ENCODE measurements at regions not wholly inside any gene's neighbourhood (a gene's known extent, or its start where the extent isn't known, plus 50 kb on each side); places are given as distances from the start of the nearest gene placed in this dataset.

DNA sequence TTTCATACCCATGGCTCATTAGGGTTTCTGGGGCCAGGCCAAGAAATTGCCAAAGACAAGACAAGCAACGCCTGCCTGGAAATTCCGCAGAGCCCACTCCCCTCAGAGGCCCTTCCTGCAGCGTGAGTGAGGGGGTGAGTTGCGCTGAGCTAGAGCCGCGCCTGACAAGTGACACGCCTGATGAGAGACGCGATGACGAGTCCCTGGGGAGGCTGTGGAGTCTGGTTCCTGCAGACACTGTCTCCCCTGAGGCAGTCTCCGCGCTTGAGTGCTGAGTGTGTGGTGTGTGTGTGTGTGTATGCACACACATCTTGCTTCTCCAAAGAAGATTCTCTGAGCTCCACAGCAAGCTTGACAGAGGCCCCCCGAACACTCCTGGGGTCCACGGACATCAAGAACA is 269.8 kb downstream of the BCOR start:
- WGBS, result 96% methylated on average over 14 of the region's 14 CpGs
- Histone ChIP-seq H3K27ac (ENCODE audit: low read depth in 1 of 2, low read length in 2 of 2) (no peak overlapping the region), H3K27me3 (ENCODE audit: control insufficient read depth in 4 of 4, insufficient read depth in 4 of 4, low read length in 3 of 4) (no peaks in the 10 kb centered on the region), H3K9ac (ENCODE audit: low read depth in 1 of 2, low read length in 2 of 2) (no peak overlapping the region), H3K9me3 (ENCODE audit: control insufficient read depth in 4 of 4, low read length in 3 of 4) (peaks cover 0 to 6% (median under 1%) of the 10 kb centered on the region in 4 donors), H3K36me3 (ENCODE audit: control insufficient read depth in 4 of 4, insufficient read depth in 3 of 4, low read depth in 1 of 4, low read length in 3 of 4) (no peaks in the 10 kb centered on the region), H3K4me3 (ENCODE audit: low read depth in 1 of 3, low read length in 3 of 3) (no peak overlapping the region), H3K4me1 (ENCODE audit: control insufficient read depth in 4 of 4, insufficient read depth in 4 of 4, low read length in 3 of 4) (peaks cover 5 to 41% (median 18%) of the 10 kb centered on the region in 4 donors)
- no peak for DNase-seq (ENCODE audit: low spot score)
- TF ChIP-seq, protein P1, sequence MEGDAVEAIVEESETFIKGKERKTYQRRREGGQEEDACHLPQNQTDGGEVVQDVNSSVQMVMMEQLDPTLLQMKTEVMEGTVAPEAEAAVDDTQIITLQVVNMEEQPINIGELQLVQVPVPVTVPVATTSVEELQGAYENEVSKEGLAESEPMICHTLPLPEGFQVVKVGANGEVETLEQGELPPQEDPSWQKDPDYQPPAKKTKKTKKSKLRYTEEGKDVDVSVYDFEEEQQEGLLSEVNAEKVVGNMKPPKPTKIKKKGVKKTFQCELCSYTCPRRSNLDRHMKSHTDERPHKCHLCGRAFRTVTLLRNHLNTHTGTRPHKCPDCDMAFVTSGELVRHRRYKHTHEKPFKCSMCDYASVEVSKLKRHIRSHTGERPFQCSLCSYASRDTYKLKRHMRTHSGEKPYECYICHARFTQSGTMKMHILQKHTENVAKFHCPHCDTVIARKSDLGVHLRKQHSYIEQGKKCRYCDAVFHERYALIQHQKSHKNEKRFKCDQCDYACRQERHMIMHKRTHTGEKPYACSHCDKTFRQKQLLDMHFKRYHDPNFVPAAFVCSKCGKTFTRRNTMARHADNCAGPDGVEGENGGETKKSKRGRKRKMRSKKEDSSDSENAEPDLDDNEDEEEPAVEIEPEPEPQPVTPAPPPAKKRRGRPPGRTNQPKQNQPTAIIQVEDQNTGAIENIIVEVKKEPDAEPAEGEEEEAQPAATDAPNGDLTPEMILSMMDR (IDR thresholded peaks at IDR 0.05; ENCODE audit: low read depth, low read length, missing input control), result no peak
- TF ChIP-seq NR2F2 (IDR thresholded peaks at IDR 0.05) (no peak), RXRA (IDR thresholded peaks at IDR 0.05) (no peak), RAD21 (IDR thresholded peaks at IDR 0.05) (no peak), HNF4A (conservative IDR thresholded peaks at IDR 0.05) (no peak), FOXA2 (IDR thresholded peaks at IDR 0.05) (no peak), GABPA (IDR thresholded peaks at IDR 0.05 in 1 of 2, conservative IDR thresholded peaks at IDR 0.05 in 1 of 2) (no peak)
- TF ChIP-seq, protein P2, sequence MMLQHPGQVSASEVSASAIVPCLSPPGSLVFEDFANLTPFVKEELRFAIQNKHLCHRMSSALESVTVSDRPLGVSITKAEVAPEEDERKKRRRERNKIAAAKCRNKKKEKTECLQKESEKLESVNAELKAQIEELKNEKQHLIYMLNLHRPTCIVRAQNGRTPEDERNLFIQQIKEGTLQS (IDR thresholded peaks at IDR 0.05), result no peak

DNA sequence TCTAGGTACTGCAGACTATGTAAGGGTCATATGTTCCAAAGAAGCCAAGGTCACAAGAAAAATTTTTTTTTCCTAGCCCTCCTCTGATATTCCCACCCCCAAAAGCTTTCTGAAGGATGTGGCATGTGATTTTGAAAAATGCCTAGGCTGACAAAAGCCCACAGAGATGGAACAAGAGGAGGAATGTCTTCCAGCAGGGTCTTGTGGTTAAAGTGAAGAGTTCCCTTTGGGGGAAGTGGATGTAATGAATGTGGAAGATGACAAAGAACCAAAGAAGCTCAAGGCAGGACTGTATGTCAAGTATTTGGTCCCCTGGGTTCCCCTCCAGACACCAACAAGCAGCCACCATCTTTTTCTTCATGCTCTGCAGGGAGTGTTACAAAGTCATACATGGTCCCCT is 268.8 kb downstream of the BCOR start:
- TF ChIP-seq GABPA (IDR thresholded peaks at IDR 0.05 in 1 of 2, conservative IDR thresholded peaks at IDR 0.05 in 1 of 2), result no peak
- TF ChIP-seq RXRA (IDR thresholded peaks at IDR 0.05), result no peak
- no peak for TF ChIP-seq YY1 (IDR thresholded peaks at IDR 0.05)
- no peak for TF ChIP-seq SP1 (IDR thresholded peaks at IDR 0.05)
- TF ChIP-seq, protein P1 (IDR thresholded peaks at IDR 0.05; ENCODE audit: low read depth, low read length, missing input control), result no peak
- TF ChIP-seq, protein P3, sequence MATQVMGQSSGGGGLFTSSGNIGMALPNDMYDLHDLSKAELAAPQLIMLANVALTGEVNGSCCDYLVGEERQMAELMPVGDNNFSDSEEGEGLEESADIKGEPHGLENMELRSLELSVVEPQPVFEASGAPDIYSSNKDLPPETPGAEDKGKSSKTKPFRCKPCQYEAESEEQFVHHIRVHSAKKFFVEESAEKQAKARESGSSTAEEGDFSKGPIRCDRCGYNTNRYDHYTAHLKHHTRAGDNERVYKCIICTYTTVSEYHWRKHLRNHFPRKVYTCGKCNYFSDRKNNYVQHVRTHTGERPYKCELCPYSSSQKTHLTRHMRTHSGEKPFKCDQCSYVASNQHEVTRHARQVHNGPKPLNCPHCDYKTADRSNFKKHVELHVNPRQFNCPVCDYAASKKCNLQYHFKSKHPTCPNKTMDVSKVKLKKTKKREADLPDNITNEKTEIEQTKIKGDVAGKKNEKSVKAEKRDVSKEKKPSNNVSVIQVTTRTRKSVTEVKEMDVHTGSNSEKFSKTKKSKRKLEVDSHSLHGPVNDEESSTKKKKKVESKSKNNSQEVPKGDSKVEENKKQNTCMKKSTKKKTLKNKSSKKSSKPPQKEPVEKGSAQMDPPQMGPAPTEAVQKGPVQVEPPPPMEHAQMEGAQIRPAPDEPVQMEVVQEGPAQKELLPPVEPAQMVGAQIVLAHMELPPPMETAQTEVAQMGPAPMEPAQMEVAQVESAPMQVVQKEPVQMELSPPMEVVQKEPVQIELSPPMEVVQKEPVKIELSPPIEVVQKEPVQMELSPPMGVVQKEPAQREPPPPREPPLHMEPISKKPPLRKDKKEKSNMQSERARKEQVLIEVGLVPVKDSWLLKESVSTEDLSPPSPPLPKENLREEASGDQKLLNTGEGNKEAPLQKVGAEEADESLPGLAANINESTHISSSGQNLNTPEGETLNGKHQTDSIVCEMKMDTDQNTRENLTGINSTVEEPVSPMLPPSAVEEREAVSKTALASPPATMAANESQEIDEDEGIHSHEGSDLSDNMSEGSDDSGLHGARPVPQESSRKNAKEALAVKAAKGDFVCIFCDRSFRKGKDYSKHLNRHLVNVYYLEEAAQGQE (IDR thresholded peaks at IDR 0.05), result no peak
- no peak for TF ChIP-seq FOXA1 (IDR thresholded peaks at IDR 0.05)
- TF ChIP-seq FOXA2 (IDR thresholded peaks at IDR 0.05), result no peak
- TF ChIP-seq JUND (IDR thresholded peaks at IDR 0.05), result no peak
- no peak for TF ChIP-seq TAF1 (conservative IDR thresholded peaks at IDR 0.05)
- TF ChIP-seq, protein P4, sequence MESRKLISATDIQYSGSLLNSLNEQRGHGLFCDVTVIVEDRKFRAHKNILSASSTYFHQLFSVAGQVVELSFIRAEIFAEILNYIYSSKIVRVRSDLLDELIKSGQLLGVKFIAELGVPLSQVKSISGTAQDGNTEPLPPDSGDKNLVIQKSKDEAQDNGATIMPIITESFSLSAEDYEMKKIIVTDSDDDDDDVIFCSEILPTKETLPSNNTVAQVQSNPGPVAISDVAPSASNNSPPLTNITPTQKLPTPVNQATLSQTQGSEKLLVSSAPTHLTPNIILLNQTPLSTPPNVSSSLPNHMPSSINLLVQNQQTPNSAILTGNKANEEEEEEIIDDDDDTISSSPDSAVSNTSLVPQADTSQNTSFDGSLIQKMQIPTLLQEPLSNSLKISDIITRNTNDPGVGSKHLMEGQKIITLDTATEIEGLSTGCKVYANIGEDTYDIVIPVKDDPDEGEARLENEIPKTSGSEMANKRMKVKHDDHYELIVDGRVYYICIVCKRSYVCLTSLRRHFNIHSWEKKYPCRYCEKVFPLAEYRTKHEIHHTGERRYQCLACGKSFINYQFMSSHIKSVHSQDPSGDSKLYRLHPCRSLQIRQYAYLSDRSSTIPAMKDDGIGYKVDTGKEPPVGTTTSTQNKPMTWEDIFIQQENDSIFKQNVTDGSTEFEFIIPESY (IDR thresholded peaks at IDR 0.05), result no peak
- no peak for TF ChIP-seq NR2F2 (IDR thresholded peaks at IDR 0.05)
- TF ChIP-seq EGR1 (IDR thresholded peaks at IDR 0.05; ENCODE audit: low read depth in 2 of 2), result no peak
- TF ChIP-seq RAD21 (IDR thresholded peaks at IDR 0.05), result no peak
- TF ChIP-seq, protein P2 (IDR thresholded peaks at IDR 0.05), result no peak
- no peak for TF ChIP-seq HNF4A (conservative IDR thresholded peaks at IDR 0.05)
- no peak for TF ChIP-seq HNF4G (IDR thresholded peaks at IDR 0.05)
- TF ChIP-seq, protein P5, sequence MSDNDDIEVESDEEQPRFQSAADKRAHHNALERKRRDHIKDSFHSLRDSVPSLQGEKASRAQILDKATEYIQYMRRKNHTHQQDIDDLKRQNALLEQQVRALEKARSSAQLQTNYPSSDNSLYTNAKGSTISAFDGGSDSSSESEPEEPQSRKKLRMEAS (IDR thresholded peaks at IDR 0.05), result no peak
- Histone ChIP-seq H3K27me3 (ENCODE audit: control insufficient read depth in 4 of 4, insufficient read depth in 4 of 4, low read length in 3 of 4) (no peaks in the 10 kb centered on the region), H3K4me3 (ENCODE audit: low read depth in 1 of 3, low read length in 3 of 3) (no peak overlapping the region), H3K9ac (ENCODE audit: low read depth in 1 of 2, low read length in 2 of 2) (no peak overlapping the region), H3K9me3 (ENCODE audit: control insufficient read depth in 4 of 4, low read length in 3 of 4) (no peaks in the 10 kb centered on the region), H3K36me3 (ENCODE audit: control insufficient read depth in 4 of 4, insufficient read depth in 3 of 4, low read depth in 1 of 4, low read length in 3 of 4) (no peaks in the 10 kb centered on the region), H3K27ac (ENCODE audit: low read depth in 1 of 2, low read length in 2 of 2) (no peak overlapping the region), H3K4me1 (ENCODE audit: control insufficient read depth in 4 of 4, insufficient read depth in 4 of 4, low read length in 3 of 4) (peaks cover 5 to 37% (median 18%) of the 10 kb centered on the region in 4 donors)
- DNase-seq (ENCODE audit: low spot score), result no peak
